Amniotic epithelial cell (primary cell): ENCODE measurements at regions not wholly inside any gene's neighbourhood (a gene's known extent, or its start where the extent isn't known, plus 50 kb on each side); places are given as distances from the start of the nearest gene placed in this dataset.
A peak's percentile ranks its signal among the peaks of the same experiment; 100 is the strongest.

Experiments used
- DNase-seq: peaks from one replicate; pipeline ENCODE4 v3.0.0-alpha.2; 2010; ENCODE audit warnings: low read depth

- no peak for DNase-seq
Observed at GRCh38 chr15:67980773-67981685, 73.1 kb upstream of the PIAS1 start.

- DNase-seq = no peak
Observed at GRCh38 chr15:67981848-67982247, 72.3 kb upstream of the PIAS1 start.

GRCh38 chr15:67991706-67992105 lies 62.4 kb upstream of the PIAS1 start:
- no peak for DNase-seq

GRCh38 chr15:67992411-67992810 lies 61.7 kb upstream of the PIAS1 start:
- no peak for DNase-seq

DNA sequence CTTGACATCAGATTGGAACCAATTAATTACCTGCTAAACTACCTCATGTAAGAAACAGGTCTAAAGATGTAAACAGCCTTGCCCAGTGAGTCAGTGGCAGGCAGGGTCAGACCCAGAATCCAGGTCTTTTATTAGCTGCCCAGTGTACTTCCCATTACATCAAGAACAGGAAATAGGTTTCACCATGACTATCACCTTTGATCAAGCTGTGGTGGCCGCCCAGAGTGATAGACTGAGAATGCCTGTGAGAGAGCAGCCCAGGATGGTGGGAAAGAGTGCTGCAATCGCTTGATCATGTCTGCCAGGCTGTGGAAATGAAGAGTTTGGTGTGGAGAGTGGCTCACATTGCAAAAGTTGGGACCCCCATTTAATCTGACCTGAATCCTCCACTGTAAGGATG lies 61.3 kb upstream of the PIAS1 start:
- no peak for DNase-seq

DNA sequence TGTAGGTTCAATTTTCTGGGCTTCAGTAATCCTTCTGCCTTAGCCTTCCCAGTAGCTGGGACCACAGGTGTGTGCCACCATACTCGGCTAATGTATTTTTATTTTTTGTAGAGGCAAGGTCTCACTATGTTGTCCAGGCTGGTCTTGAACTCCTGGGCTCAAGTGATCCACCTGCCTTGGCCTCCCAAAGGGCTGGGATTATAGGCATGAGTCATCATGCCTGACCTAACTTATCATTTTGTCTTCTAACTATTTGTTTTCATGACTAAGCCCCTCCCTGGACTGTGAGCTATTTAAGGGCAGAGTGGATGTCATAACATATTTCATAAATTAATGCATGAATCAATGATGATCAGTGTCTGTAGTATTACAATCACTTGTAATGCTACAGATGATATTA lies 56.1 kb upstream of the PIAS1 start:
- DNase-seq = peak; percentile 86

GRCh38 chr15:67998599-67999133 lies 55.4 kb upstream of the PIAS1 start:
- peak; percentile 84 for DNase-seq

- no peak for DNase-seq
Observed at GRCh38 chr15:67999320-68000100, 54.6 kb upstream of the PIAS1 start.

DNA sequence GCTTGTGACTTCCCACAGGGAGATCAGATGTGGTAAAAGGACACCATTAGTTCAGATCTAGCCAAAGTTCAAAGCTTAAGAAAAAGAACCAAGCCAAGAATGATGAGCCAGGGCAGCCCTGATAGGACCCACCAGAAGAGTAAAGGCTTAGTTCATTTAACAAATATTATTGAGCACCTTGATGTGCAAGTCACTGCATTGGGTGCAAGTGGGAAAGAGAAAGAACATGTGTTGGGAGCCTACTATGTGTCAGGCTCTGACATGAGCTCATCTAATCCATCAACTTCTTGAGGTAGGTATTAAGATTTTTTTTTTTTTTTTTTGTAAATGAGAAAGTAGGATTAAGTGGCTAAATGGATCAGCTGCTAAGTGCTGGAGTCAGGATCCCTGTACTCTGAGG lies 53.4 kb upstream of the PIAS1 start:
- DNase-seq = no peak

DNA sequence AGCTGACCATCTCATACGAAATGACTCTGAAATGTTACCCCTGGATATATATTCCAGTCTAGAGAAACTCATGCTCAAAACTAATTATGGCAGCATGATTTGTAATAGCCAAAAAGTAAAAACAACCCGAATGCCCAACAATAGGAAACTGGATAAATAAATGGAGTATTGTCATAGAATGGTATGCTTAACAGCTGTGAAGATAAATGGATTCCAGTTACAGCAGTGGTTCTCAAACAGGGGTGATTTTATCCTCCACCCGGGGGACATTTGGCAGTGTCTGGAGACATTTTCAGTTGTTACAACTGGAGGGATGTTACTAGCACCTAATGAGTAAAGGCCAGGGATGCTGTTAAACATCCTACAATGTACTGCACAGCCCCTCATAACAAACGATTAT lies 52.3 kb upstream of the PIAS1 start:
- DNase-seq = no peak

DNA sequence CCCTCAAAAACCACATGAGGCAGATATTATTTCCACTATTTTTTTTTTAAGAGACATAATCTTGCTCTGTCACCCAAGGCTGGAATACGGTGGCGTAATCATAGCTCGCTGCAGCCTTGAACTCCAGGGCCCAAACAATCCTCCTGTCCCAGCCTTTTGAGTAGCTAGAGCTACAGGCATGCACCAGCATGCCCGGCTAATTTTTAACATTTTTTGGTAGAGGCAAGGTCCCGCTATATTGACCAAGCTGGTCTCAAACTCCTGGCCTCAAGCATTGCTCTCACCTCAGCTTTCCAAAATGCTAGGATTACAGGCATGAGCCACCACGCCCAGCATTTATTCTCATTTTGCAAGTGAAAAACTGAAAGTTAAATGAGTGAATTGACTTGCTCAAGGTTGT lies 50.8 kb upstream of the PIAS1 start:
- DNase-seq = no peak
